Stimulated activated CD8-positive, alpha-beta memory T cell treated with anti-CD3 and anti-CD28 coated beads, Interleukin-4, amount 100 ng/mL, for 48 hours (primary cell): ENCODE measurements at regions not wholly inside any gene's neighbourhood (a gene's known extent, or its start where the extent isn't known, plus 50 kb on each side); places are given as distances from the start of the nearest gene placed in this dataset.

ENCODE experiments used
- DNase-seq: peaks from one replicate; pipeline ENCODE4 v3.0.0-alpha.2; 2020

DNA sequence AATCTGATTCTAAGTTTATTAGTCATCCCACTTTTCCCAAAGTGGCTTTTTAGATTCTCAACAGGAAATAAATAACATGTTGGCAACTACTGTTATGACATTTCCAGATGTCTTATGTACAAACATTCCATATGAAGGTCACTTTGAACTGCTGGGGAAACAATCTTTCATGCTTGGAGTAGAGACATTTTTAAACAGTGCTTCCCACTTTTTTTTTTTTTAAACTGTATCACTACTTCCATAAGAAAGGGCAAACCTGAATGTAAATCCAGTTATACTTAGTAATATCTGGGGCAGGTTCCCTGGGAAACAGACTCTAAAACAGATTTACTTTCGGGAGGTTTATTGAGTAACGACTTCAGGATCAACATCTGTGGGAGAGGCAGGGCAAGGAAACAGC lies 473.8 kb downstream of the TAFA4 start:
- no peak for DNase-seq

DNA sequence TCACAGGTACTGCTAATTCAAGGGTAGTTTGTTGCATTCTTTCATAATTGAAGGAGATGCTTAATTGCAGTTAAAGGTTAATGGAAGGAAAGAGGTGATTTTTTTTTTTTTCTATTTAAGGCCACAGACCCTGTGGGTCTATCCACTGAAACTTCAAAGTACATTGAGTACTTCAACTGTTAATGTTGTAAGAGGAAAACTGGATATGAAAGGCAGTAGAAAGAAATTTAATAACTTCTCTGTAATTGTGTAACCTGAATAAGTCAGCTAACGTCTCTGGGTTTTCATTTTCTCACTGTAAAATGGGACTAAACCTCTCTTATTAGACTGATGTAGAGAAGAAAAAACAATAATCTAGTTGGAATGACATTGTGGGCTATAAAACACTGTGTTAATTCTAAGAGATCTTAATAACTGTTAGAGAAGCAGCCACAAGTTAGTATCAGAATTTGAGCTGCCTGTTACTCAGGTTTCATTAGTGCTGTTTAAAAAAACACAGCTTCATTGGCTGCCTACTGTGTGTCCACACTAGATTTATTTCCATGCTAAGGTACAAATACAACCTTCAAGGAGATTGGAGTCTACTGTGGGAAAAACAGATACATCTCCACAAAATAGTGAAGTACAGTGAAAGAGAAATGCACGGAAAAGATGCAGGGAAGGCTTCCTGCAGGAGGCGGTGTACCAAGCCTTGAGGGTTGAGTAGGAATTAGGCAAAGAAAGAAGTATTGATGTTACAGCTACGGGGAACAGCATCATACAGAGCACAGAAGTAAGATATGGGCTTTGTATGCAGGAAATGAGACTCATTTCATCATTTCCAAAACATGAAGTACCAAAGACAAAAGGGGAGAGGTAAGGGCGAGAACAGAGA lies 483.6 kb downstream of the TAFA4 start:
- DNase-seq = no peak

DNA sequence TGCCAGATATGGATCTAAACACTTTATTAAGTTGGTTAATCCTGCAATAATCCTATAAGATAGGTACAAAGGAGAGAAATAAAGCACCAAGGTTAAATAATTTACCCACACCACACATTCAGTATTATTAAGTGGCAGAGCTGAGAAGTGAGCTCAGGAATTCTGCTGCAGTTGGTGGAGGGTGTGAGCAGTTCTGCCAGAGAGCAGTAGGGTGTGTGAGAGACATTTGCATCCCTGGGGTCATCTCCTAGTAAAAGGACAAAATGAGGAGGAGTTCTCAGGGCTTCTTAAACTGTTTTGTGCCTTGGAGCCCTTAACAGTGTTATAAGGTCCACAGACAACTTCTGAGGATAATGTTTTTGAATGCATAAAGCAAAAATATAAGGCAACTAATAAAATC lies 484.5 kb downstream of the TAFA4 start:
- no peak for DNase-seq

DNA sequence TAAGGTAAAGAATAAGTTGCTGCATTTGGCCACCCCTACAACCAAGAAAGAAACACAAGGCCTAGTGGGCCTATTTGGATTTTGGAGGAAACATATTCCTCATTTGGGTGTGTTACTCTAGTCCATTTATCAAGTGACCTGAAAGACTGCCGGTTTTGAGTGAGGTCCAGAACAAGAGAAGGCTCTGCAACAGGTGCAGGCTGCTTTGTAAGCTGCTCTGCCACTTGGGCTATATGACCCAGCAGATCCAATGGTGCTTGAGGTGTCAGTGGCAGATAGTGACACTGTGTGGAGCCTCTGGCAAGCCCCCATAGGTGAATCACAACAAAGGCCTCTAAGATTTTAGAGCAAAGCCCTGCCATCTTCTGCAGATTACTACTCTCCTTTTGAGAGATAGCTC lies 491.3 kb downstream of the TAFA4 start:
- no peak for DNase-seq

DNA sequence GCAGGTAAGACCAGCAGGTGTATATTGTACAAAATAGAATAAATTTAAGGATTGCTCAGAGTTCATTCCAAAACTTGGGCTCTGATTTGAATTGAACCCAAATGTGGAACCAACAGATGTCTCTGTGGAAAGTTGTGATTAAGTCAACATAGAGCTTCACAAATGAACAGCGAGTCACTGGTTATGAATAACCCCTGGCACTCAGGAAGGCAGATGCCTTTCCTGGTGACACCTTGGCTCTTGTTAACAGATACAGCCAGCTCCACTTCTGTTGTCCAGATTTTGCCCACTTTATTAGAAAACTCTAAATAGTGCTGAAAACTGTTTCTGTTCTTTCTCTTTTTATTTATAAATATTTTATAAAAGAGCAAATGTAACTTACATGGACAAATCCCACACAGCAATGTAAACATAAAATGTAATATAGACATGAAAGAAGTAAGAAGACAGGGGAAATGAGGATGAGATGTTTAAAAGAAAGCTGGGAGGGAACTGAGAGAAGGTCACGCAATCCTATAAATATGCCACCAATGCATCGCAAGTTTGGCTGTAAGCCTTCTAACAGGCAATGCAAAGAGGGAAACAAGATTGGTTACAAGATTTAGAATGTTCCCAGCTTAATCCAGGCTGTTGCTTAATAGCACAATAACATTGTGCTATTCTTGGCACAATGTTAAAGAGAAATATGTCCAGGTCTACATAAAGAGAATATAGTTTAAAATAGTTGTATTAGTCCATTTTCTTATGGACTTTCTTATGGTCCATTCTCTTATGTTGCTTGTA lies 495.5 kb downstream of the TAFA4 start:
- DNase-seq = no peak

DNA sequence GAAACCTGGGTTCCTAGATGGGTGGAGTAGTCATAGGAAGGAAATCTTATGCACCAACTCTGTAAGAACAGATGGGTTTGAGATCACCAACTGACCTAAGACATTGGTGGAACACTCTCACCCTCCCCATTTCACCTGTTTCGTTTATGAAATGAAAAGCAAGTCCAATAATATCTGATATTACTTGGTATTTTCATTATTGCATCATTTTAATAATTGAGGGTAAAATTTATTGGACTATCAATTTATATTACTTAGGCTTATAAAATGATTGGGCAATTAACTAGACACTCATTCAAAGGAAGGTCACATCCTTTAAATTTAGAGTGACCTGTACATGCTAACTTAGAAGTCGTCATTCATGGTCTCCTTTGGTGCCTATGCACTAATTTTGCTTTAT lies 503.9 kb downstream of the TAFA4 start:
- DNase-seq = no peak

DNA sequence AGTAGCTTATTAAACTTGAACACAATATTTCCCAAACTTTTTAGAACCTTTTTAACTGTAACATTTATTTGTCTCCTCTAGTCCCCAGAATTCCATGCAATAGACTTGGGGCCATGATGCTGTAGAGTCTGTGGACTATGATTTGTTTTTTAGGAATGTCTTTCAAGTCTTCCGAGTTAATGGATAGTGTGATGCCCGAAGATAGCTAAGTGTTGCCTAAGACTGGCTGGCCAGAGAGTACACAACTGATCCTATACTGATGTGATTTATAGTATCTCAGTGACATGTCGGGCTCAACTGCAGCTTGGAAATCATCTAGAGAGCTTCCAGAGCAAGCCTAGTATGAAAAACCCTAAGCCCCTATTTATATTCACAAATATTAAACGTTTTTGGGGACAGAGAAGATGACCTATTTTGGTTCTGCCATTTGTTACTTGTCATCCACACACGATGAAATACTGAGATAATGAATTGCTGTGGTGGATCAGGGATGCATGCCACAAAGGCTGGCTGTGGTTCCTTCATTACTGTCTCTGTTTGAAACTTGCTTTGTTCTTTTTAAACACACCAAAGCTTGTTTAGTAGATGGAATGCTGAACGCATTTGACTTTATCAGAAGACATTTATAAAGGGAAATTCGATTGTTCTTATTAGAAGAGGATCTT lies 507.4 kb downstream of the TAFA4 start:
- no peak for DNase-seq

DNA sequence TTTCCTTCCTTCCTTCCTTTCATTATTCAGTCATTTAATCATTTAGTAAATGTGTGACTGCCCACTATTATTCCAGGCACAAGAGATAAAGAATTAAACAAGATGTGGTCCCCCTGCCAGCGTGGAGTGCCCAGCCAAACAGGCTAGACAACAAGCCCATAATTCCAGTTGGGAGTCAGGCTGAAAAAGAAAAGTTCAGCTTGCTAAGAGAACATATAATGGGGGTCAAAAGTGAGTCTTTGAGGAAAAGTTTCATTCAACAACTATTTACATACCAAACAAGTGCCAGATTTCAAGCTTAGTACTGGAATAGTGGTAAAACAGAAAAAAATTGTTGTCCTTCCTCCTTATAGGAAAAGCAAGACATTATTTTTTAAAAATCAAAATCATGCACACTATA lies 523.7 kb downstream of the TAFA4 start:
- no peak for DNase-seq

DNA sequence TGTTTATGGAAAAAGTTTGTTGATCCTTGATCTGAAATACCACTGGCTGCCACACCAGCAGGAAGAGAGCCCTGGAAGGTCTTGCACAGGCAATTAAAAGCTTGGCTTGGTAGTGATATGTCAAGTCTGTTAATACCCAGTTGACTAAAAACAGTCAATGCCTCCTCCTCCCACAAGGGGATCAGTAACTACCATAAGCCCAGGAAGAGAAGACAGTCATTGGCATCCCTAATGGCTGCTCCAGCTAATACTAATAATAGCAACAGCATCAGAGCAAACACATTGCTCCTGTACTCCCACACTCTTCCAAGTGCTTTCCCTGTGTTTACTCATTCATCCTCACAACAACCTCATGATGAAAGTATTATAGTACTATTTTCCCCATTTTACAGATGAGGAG lies 528.6 kb downstream of the TAFA4 start:
- DNase-seq = no peak

DNA sequence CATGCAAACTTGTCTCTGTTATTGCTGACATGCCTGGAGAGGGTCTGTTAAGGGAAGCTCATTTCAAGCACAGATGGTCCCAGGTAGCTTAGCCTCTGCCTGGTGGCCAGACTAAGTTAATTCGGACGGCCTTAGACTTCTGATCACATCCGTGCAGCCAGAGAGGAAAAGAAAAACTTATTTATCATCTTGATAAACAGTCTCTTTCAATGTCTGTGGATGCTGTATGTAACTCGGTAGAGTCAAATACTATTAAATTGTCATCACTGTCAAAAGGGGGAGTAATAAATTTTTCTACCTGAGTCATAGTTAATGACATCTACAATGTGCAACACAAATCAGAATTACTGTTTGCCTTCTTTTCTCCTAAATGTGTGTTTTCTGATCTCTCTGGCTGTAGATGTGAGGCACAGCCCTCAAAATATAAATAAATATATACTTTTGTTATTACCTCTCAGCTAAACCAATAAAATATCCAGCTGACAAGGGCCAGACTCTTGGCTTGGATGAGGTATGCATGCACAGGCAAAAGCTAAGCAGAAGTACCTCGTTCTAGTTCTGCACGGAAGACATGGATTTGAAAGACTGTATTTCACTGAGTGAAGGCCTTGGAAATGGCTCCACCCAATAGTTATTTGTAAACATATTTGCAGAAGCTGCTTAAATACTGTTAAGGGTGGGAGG lies 530.0 kb downstream of the TAFA4 start:
- no peak for DNase-seq

DNA sequence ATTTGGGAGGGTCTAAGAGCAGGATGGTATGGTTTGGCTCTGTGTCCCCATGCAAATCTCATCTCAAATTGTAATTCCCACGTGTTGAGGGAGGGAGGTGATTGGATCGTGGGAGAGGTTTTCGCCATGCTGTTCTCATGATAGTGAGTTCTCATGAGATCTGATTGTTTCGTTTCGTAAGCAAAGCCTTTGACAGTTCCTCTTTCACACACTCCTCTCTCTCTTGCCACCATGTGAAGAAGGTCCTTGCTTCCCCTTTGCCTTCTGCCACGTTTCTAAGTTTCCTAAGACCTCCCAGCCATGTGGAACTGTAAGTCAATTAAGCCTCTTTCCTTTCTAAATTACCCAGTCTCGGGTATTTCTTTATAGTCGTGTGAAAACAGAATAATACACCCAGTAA lies 553.7 kb downstream of the TAFA4 start:
- no peak for DNase-seq

DNA sequence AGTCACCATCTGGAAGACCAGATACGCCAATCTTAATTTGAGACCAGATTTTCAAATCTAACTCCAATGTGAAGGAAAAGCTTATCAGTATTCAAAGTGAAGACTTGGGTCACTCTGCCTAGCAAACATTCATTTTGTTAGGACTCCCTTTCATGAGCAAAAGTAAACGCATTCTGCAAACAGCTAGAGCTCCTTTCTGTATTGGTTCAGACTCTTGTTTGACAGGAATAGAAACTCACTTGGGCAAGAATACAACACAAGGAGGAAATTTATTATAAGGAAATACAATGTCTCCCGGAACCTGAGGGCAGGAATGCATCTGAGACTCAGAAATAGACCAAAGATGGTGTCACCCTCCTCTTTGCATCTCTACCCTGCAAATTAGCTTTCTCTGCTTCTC lies 558.6 kb downstream of the TAFA4 start:
- DNase-seq = no peak

DNA sequence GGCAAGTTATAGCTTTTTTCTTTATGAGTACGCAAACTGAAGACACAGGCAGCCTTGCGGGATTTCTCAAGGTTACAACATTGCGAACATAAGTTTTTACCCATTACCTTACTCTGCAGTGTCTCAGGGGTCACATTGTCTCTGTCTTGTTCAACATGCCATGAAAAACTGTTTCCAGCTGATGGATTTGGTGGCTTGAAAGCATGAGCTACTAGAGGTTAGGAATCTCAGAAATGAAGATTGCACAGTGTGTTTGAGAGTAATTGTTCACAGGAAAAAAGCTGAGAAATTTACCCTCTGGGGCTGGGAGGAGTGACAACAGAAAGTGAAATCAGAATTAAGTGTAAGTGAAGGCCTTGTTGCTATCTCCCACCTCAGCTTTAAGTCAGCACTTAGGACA lies 568.6 kb downstream of the TAFA4 start:
- DNase-seq = no peak

DNA sequence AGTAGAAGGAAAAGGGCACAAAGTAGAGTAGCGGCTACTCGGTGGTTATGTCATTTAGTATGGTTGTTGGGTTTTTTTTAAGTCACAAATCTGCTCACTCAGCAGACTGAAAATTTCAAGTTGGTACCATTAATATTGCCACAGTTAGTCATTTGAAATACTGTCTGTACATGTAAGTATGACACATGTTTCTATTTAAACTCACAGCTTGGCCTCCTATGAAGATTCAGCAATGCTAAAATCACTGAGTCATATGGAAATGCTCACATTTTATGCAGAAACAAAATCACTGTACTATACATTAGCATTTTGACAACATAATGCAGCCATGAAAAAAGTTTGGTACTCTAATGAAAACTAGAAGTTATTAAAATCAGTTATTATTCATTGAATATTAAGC lies 571.9 kb downstream of the TAFA4 start:
- DNase-seq = no peak

DNA sequence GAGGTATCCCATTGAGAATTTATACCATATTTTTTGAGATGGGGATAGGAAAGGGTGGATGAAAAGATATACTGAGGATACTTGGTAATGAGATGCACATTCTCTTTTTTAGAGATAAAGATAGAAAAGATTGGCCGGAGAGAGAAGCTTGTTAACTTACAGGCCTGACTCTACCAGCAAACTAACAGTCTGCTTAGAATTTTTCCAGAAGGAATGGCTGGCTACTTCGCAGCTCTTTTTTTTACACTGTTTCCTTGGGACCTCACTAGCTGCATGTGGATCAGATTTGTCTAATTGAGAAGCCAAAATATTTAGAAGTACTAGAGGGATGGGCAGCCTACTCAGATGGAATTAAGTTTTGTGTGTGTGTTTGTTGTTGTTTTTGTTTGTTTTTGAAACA lies 586.6 kb downstream of the TAFA4 start:
- DNase-seq = no peak

DNA sequence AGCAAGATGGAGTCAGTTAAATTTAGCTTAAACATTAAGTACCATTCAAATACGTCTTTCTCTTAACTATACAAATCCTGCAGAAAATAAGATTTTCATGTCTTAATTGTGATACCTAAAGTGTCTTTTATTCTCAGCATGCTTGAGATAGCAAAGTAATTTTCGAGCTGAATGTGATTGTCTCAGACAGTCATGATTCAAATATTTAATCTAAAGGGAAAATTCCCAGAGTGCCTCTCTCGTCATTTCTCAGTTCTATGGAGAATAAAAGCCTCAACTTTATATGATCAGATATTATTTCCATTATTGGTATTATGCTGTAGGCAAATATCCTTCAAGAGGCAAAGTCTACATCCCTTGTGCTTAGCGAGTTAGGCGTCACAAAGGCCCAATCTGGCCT lies 589.9 kb downstream of the TAFA4 start:
- no peak for DNase-seq

DNA sequence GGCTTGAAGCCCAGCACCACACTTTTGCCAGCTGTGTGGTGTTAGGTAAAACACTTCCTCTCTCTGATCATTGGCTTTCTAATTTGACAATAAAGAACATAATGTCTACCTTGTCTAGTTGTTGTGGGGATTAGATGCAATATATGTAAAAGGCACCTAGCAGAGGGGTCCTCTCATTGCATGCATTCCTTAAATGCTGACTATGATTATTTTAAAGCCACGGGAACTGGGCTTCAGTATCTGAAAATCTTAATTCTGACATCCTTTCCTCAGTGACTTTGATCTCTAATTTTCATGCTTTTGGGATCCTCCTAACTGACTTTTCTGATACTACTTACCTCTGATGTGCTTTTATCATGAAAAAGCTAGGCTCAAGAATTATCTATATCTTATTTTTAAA lies 596.3 kb downstream of the TAFA4 start:
- DNase-seq = no peak

DNA sequence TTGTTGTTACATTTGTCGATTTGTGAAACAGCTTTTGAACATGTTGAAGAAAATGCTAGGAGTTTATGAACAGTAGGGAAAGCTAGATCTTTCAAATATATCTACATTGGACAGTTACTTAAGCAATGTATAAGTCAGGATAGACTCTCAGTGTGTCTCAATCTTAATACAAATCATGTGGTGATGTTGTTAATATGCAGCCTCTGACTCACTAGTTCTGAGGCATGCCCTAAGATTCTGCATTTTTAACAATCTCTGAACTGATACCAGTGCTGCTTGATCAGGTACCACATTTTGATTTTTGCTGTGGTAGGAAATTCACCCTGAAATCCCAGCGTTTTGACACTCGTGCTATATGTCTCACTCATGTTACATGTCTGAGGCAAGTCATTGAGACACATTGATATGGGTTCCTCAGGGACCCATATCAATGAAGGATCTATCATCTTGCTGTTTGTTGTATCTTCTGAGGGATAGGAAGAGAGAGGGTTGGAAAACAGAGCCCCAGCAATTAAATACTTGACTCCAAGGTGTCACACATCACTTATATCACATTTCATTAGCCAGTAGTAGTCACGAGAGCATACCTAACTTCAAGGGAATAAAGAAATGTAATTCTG lies 597.9 kb downstream of the TAFA4 start:
- no peak for DNase-seq

DNA sequence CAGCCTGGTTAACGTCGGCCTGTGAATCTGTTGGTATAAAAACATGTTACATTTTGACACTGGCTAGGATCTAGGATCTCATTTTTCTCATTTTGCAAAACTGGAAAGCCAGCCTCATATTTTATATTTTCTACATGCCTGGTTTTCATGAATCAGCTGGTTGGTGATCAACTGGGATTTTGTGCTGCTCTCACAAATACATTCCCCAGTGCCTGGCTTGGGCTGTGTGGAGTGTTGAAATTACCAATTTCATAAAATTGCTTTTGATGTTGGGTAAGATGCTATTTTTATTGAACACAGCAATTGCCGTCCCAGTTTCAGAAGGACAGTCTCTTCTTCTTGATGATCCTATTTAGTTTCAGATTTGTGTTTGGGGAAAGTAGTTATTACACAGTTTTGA lies 604.3 kb downstream of the TAFA4 start:
- DNase-seq = no peak

DNA sequence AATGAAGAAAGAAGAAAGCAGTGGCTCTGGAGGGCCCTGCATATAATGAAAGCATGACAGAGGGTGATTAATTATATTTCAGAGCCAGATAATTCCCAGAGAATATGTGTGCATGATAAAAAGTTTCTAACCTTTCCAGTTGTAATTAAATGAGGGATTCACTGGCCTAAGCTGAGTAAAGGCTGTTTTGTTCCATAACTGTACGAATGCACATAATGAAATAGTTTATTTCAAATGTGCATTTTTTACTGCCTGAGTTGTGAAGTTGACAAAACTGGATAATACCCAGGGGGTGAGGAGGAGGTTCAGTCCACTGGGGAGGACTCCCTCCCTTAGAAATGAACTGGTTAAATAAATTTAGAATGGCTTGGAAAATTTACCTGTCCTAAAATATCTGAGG lies 616.4 kb downstream of the TAFA4 start:
- DNase-seq = no peak

DNA sequence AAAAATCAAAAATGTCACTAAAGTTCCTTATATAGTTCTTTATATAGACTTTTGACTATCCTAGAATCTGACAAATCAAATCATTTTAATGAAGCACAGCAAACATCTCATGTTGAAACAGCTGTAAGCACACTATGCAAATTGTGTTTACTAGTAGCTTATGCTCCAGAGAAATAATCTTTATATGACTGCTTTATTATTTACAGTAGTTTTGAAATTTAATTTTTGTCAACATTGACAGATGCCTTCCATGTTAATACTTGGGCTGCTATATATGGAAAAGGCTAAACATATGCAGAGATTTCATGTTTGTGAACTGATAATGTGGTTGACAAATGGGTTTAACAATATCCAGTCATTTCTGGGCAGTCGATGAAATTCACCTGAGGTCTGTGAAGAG lies 616.8 kb downstream of the TAFA4 start:
- DNase-seq = no peak

DNA sequence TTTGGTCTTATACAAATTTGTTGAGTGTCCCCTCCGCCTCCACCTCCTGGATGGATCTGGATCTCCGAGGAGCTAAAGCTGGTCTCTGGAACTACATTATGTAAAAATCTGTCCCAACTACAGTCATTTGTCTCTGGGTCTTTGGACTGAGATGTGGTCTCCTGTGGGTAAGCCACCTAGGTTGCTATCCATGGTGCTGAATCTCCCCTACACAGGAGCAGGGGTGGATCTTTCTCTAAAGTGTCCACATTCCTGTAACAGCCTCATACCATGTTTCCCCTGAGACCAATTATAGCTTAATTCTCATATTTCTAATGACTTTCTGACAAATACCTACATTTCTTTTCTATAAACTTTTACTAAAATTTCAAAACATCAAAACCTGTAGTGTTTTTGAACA lies 625.8 kb downstream of the TAFA4 start:
- DNase-seq = peak; percentile 23

DNA sequence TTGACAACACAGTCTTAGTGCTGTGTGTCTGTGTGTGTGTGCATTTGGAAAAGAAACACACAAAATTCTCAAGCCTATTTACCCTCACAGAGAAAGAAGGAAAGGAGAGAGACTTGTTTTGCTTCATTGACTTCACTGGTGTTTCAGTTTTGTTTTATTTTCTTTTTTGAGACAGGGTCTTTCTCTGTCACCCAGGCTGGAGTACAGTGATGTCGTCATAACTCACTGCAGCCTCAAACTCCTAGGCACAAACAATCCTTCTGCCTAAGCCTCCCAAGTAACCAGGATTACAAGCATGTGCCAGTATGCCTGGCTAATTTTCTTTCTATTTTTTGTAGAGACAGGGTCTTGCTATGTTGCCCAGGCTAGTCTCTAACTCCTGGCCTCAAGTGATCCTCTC lies 636.9 kb downstream of the TAFA4 start:
- DNase-seq = no peak
